Keratinocyte (primary cell): ENCODE measurements at regions not wholly inside any gene's neighbourhood (a gene's known extent, or its start where the extent isn't known, plus 50 kb on each side); places are given as distances from the start of the nearest gene placed in this dataset.

Experiments used
- DNase-seq: peaks from one replicate; pipeline ENCODE4 v3.0.0-alpha.2; 2011; ENCODE audit warnings: low read depth, missing footprints, low spot score
- FAIRE-seq: peaks from 2 replicates; lab custom pipeline; 2011; peaks lifted over from hg19 to GRCh38; lab: Jason Lieb, UNC
- H2AFZ ChIP-seq: 2 replicates; pipeline ENCODE4 v1.6.0; 2012; ENCODE audit warnings: low read length, control low read depth, inconsistent platforms; ENCODE audit not compliant: control insufficient read depth
- H3K27ac ChIP-seq: 2 replicates; pipeline ENCODE4 v1.5.1; 2011; ENCODE audit warnings: low read length; ENCODE audit not compliant: control insufficient read depth, insufficient read depth
- H3K27me3 ChIP-seq: 3 replicates; pipeline ENCODE4 v1.6.0; 2011; ENCODE audit warnings: low read length; ENCODE audit not compliant: control insufficient read depth, insufficient read depth; ENCODE audit errors: extremely low read depth
- H3K36me3 ChIP-seq, 2 experiments: 2 replicates in 1 of 2; 3 replicates in 1 of 2; pipeline ENCODE4 v1.5.1; 2011; ENCODE audit warnings: low read length in 2 of 2, mild to moderate bottlenecking in 1 of 2; ENCODE audit not compliant: control insufficient read depth in 2 of 2, insufficient read depth in 2 of 2; ENCODE audit errors: extremely low read depth in 1 of 2
- H3K4me1 ChIP-seq: 3 replicates; pipeline ENCODE4 v1.5.1; 2011; ENCODE audit warnings: low read length; ENCODE audit not compliant: control insufficient read depth, insufficient read depth; ENCODE audit errors: extremely low read depth
- H3K4me2 ChIP-seq: 3 replicates; pipeline ENCODE4 v1.6.0; 2011; ENCODE audit warnings: low read depth, low read length; ENCODE audit not compliant: control insufficient read depth, insufficient read depth; ENCODE audit errors: extremely low read depth
- H3K4me3 ChIP-seq, 3 experiments: fragments of 200-600 bp in 1 of 3; sonication (generic) in 1 of 3; 2 replicates in 2 of 3; 3 replicates in 1 of 3; pipeline ENCODE4 v1.5.1; 2011 to 2016; ENCODE audit warnings: low read length in 3 of 3, mild to moderate bottlenecking in 3 of 3, control low read depth in 2 of 3, inconsistent platforms in 1 of 3, low read depth in 1 of 3, mixed read lengths in 1 of 3, mixed run types in 1 of 3, moderate library complexity in 1 of 3; ENCODE audit not compliant: control insufficient read depth in 2 of 3, insufficient read depth in 2 of 3; ENCODE audit errors: extremely low read depth in 1 of 3
- H3K79me2 ChIP-seq: 2 replicates; pipeline ENCODE4 v1.6.0; 2012; ENCODE audit warnings: low read length; ENCODE audit not compliant: control insufficient read depth, insufficient read depth
- H3K9ac ChIP-seq: 3 replicates; pipeline ENCODE4 v1.6.0; 2011; ENCODE audit warnings: low read length; ENCODE audit not compliant: control insufficient read depth, insufficient read depth; ENCODE audit errors: extremely low read depth
- H3K9me1 ChIP-seq: 3 replicates; pipeline ENCODE4 v1.6.0; 2011; ENCODE audit warnings: low read length; ENCODE audit not compliant: control insufficient read depth, insufficient read depth; ENCODE audit errors: extremely low read depth
- H3K9me3 ChIP-seq: 2 replicates; pipeline ENCODE4 v1.5.1; 2012; ENCODE audit warnings: low read depth, low read length; ENCODE audit not compliant: control insufficient read depth
- H4K20me1 ChIP-seq: 3 replicates; pipeline ENCODE4 v1.6.0; 2011; ENCODE audit warnings: low read length; ENCODE audit not compliant: control insufficient read depth, insufficient read depth; ENCODE audit errors: extremely low read depth
- CTCF ChIP-seq, 3 experiments: IDR thresholded peaks in 1 of 3; conservative IDR thresholded peaks in 1 of 3; optimal IDR thresholded peaks in 1 of 3; 2 replicates in 2 of 3; 3 replicates in 1 of 3; pipeline versions ENCODE3 to v1.5.1; 2011; ENCODE audit warnings: low read length in 3 of 3, mild to moderate bottlenecking in 3 of 3, moderate library complexity in 2 of 3, control low read depth in 1 of 3, inconsistent platforms in 1 of 3; ENCODE audit not compliant: insufficient read depth in 2 of 3; ENCODE audit errors: extremely low read depth in 1 of 3
- EZH2 ChIP-seq: IDR thresholded peaks from one replicate; pipeline ENCODE4 v1.6.1; 2012; ENCODE audit warnings: inconsistent platforms, mild to moderate bottlenecking, low read length, moderate library complexity
- dilution Hi-C: fragments of 300-500 bp; cut with MboI; formaldehyde crosslinking; loops from one replicate; pipeline ENCODE4 v1.7.0; 2020; ENCODE audit warnings: low sequenced_read_pairs; ENCODE audit not compliant: extremely low pct_ligation_motif_present

- no peak overlapping the region for H3K27ac ChIP-seq
- no peak overlapping the region for H3K9ac ChIP-seq
- H3K4me1 ChIP-seq = no peaks in the 10 kb centered on the region
- no peaks in the 10 kb centered on the region for H3K36me3 ChIP-seq
- FAIRE-seq (no peak), DNase-seq (no peak)
- no peak overlapping the region for H3K4me3 ChIP-seq
- dilution Hi-C loops = no loop called here
- TF ChIP-seq EZH2 = no peak
- no peak for TF ChIP-seq CTCF (optimal IDR thresholded peaks at IDR 0.05 in 1 of 3, IDR thresholded peaks at IDR 0.05 in 1 of 3, conservative IDR thresholded peaks at IDR 0.05 in 1 of 3; ENCODE audit: extremely low read depth in 1 of 3, insufficient read depth in 2 of 3, low read length in 3 of 3)
- H3K9me1 ChIP-seq = no peaks in the 10 kb centered on the region
- no peaks in the 10 kb centered on the region for H4K20me1 ChIP-seq
- peaks cover 3% of the 10 kb centered on the region for H3K9me3 ChIP-seq
- no peak overlapping the region for H3K4me2 ChIP-seq
- H3K27me3 ChIP-seq = no peaks in the 10 kb centered on the region
- no peaks in the 10 kb centered on the region for H3K79me2 ChIP-seq
- no peak overlapping the region for H2AFZ ChIP-seq
Measured at GRCh38 chr7:113519472-113519871, 399.3 kb downstream of the PPP1R3A start.

- Histone ChIP-seq H3K9me1 (no peaks in the 10 kb centered on the region), H2AFZ (no peak overlapping the region), H3K4me2 (no peak overlapping the region), H3K9me3 (no peaks in the 10 kb centered on the region), H4K20me1 (no peaks in the 10 kb centered on the region), H3K4me3 (no peak overlapping the region), H3K36me3 (no peaks in the 10 kb centered on the region), H3K79me2 (no peaks in the 10 kb centered on the region), H3K27me3 (no peaks in the 10 kb centered on the region), H3K4me1 (no peaks in the 10 kb centered on the region), H3K27ac (no peak overlapping the region), H3K9ac (no peak overlapping the region)
- FAIRE-seq (no peak), DNase-seq (no peak)
- TF ChIP-seq EZH2 (no peak), CTCF (optimal IDR thresholded peaks at IDR 0.05 in 1 of 3, IDR thresholded peaks at IDR 0.05 in 1 of 3, conservative IDR thresholded peaks at IDR 0.05 in 1 of 3; ENCODE audit: extremely low read depth in 1 of 3, insufficient read depth in 2 of 3, low read length in 3 of 3) (no peak)
- dilution Hi-C loops = no loop called here
Measured at GRCh38 chr7:113504691-113505090, 386.3 kb upstream of the SMIM30 start.
